Heart right ventricle (tissue), 16 donors: ENCODE measurements at regions not wholly inside any gene's neighbourhood (a gene's known extent, or its start where the extent isn't known, plus 50 kb on each side); places are given as distances from the start of the nearest gene placed in this dataset.

ENCODE experiments used
- ATAC-seq, 8 donors: fragments of 200-7000 bp; cut with Tn5 transposase; one replicate each; pipeline ENCODE4 v1.9.1; 2020; ENCODE audit warnings: mild to moderate bottlenecking in 8 of 8, moderate library complexity in 8 of 8, moderate number of reproducible peaks in 1 of 8
- DNase-seq, 2 donors: peaks; one replicate each; pipeline ENCODE4 v3.0.0-alpha.2; 2020
- H3K27ac ChIP-seq, 10 donors: fragments of 200-600 bp; sonication (generic) in 2 of 10; one replicate each; pipeline versions ENCODE4 v1.5.0 to v1.8.0; 2020 to 2022; ENCODE audit warnings: mild to moderate bottlenecking in 3 of 10
- H3K27me3 ChIP-seq, 7 donors: fragments of 200-600 bp; one replicate each; pipeline ENCODE4 v1.8.0; 2021 to 2022; ENCODE audit warnings: mild to moderate bottlenecking in 2 of 7
- H3K36me3 ChIP-seq, 9 donors: fragments of 200-600 bp; sonication (generic) in 1 of 9; one replicate each; pipeline versions ENCODE4 v1.5.0 to v1.8.0; 2020 to 2022; ENCODE audit warnings: mild to moderate bottlenecking in 2 of 9
- H3K4me1 ChIP-seq, 9 donors: fragments of 200-600 bp; sonication (generic) in 1 of 9; one replicate each; pipeline versions ENCODE4 v1.5.0 to v1.8.0; 2020 to 2022; ENCODE audit warnings: mild to moderate bottlenecking in 4 of 9
- H3K4me3 ChIP-seq, 10 donors: fragments of 200-600 bp; sonication (generic) in 2 of 10; one replicate each; pipeline versions ENCODE4 v1.5.0 to v1.8.0; 2020 to 2022; ENCODE audit warnings: mild to moderate bottlenecking in 7 of 10, moderate library complexity in 2 of 10
- H3K9me3 ChIP-seq, 11 donors: fragments of 200-600 bp in 10 of 11; sonication (generic) in 2 of 11; one replicate each; pipeline versions ENCODE4 v1.5.0 to v1.8.0; 2013 to 2022; ENCODE audit warnings: mild to moderate bottlenecking in 2 of 11, control low read depth in 1 of 11, moderate library complexity in 1 of 11
- CTCF ChIP-seq, 9 donors: fragments of 200-600 bp; sonication (generic) in 2 of 9; IDR thresholded peaks; one replicate each; pipeline versions ENCODE4 v1.5.0 to v1.8.0; 2021 to 2022; ENCODE audit warnings: antibody characterized with exemption in 9 of 9, mild to moderate bottlenecking in 5 of 9, moderate library complexity in 1 of 9
- WGBS, 2 donors: extraction: QIAGEN DNeasy Blood & Tissue Kit; methylation state at CpG; one replicate each; pipeline ENCODE4 v1.1.7; 2013; ENCODE audit warnings: inconsistent platforms in 1 of 2; 5-methylcytosine and 5-hydroxymethylcytosine counted together
- intact Hi-C, 10 donors: fragments of 100-400 bp; cut with DNase I; formaldehyde crosslinking; loops; one replicate each; pipeline versions ENCODE4 v1.11.1 to v1.14.2; 2022
- donor health status: Arrhythmogenic right ventricular cardiomyopathy.
- donor health status: ischemic (EF 13 %, LVEDD 7.1; RV severe dilation, severe dysfunction).
- donor health status: healthy with polysubstance abuse.
- donor health status: DM: no; HTN: yes; CAD: no.
- donor health status: DM: no; HTN: no; CAD: no.
- donor health status: ischemic (EF 25% LVEDD 6.9; RV normal size, moderate dysfunction).
- donor health status: ischemic (EF 25% LVEDD 5.7; RV mildly dilated, moderate dysfunction).
- donor health status: healthy.
- donor health status: DM: yes; HTN: yes; CAD: no.
- donor health status: Ischemic cardiomyopathy.
- donor health status: ischemic (EF 35%, LVEDD 5.7; RV mildly dilated, moderate dysfunction).
- donor health status: nonischemic (EF 11% LVEDD 7.7; RV severe dilation, severe dysfunction).
- donor health status: DM: yes; HTN: yes; CAD: no.
- donor health status: PGD.
- donor health status: ischemic (EF 29% LVEDD 5.4; RV normal size, mild dysfunction).
- donor health status: nonischemic (EF 23%, LVEDD 6.1; RV moderate dilation, normal function).

GRCh38 chr5:10099548-10099947 lies 150.1 kb downstream of the ATPSCKMT start:
- no peaks in the 10 kb centered on the region for H3K36me3 ChIP-seq
- H3K9me3 ChIP-seq, result peaks cover 0 to 55% (median 11%) of the 10 kb centered on the region in 11 donors
- H3K27ac ChIP-seq, result no peak overlapping the region
- no peak for TF ChIP-seq CTCF (IDR thresholded peaks at IDR 0.05)
- DNase-seq (no peak), ATAC-seq (no peak)
- intact Hi-C loops, result no loop called here
- H3K4me1 ChIP-seq, result no peaks in the 10 kb centered on the region
- 82 to 83% methylated on average over 2 of the region's 2 CpGs for WGBS, 2 donors
- no peaks in the 10 kb centered on the region for H3K27me3 ChIP-seq
- no peak overlapping the region for H3K4me3 ChIP-seq

GRCh38 chr5:10091701-10092100 lies 158.0 kb downstream of the ATPSCKMT start:
- intact Hi-C loops, result no loop called here
- ATAC-seq (no peak), DNase-seq (no peak)
- Histone ChIP-seq H3K9me3 (peaks cover 0 to 55% (median 9%) of the 10 kb centered on the region in 11 donors), H3K36me3 (no peaks in the 10 kb centered on the region), H3K4me1 (no peaks in the 10 kb centered on the region), H3K4me3 (no peak overlapping the region), H3K27me3 (no peaks in the 10 kb centered on the region), H3K27ac (no peak overlapping the region)
- TF ChIP-seq CTCF (IDR thresholded peaks at IDR 0.05), result no peak
- 65 to 68% methylated on average over 4 of the region's 4 CpGs for WGBS, 2 donors

- no peaks in the 10 kb centered on the region for H3K27me3 ChIP-seq
- intact Hi-C loops, result no loop called here
- H3K9me3 ChIP-seq, result peaks cover 0 to 40% (median 9%) of the 10 kb centered on the region in 11 donors
- no peak overlapping the region for H3K4me3 ChIP-seq
- no peaks in the 10 kb centered on the region for H3K4me1 ChIP-seq
- ATAC-seq (no peak), DNase-seq (no peak)
- H3K36me3 ChIP-seq, result no peaks in the 10 kb centered on the region
- H3K27ac ChIP-seq, result no peak overlapping the region
- WGBS, 2 donors, result 74 to 83% methylated on average over 2 of the region's 2 CpGs
- TF ChIP-seq CTCF (IDR thresholded peaks at IDR 0.05), result no peak
Measured at GRCh38 chr5:10090074-10090473, 159.6 kb downstream of the ATPSCKMT start.

GRCh38 chr5:10085185-10085584 lies 164.5 kb downstream of the ATPSCKMT start:
- H3K4me3 ChIP-seq, result no peak overlapping the region
- H3K9me3 ChIP-seq, result peaks cover 0 to 24% (median 6%) of the 10 kb centered on the region in 11 donors
- H3K36me3 ChIP-seq, result no peaks in the 10 kb centered on the region
- no peaks in the 10 kb centered on the region for H3K4me1 ChIP-seq
- WGBS, 2 donors, result 85 to 90% methylated on average over 5 of the region's 5 CpGs
- TF ChIP-seq CTCF (IDR thresholded peaks at IDR 0.05), result no peak
- H3K27me3 ChIP-seq, result no peaks in the 10 kb centered on the region
- ATAC-seq (no peak), DNase-seq (no peak)
- intact Hi-C loops, result no loop called here
- H3K27ac ChIP-seq, result no peak overlapping the region
